ENCODE measurements at regions not wholly inside any gene's neighbourhood (a gene's known extent, or its start where the extent isn't known, plus 50 kb on each side); places are given as distances from the start of the nearest gene placed in this dataset.

GRCh38 chr7:10756981-10757380 lies 216.7 kb upstream of the PHF14 start:
- Histone ChIP-seq H3K9me3 (ENCODE audit: low read length) (no peaks in the 10 kb centered on the region), H3K27ac (ENCODE audit: low read length) (no peak overlapping the region), H3K36me3 (ENCODE audit: insufficient read depth, low read length) (no peaks in the 10 kb centered on the region), H3K4me3 (ENCODE audit: low read length) (no peak overlapping the region), H3K27me3 (ENCODE audit: insufficient read depth, low read depth, low read length) (no peaks in the 10 kb centered on the region), H4K20me1 (ENCODE audit: insufficient read depth) (no peaks in the 10 kb centered on the region), H3K4me2 (ENCODE audit: low read length) (no peak overlapping the region), H3K9ac (ENCODE audit: low read length) (no peak overlapping the region), H2AFZ (ENCODE audit: low read depth, low read length) (no peak overlapping the region), H3K79me2 (replicated peaks; ENCODE audit: insufficient read depth, low read length) (no peaks in the 10 kb centered on the region), H3F3A (ENCODE audit: insufficient read depth, low read length, poor library complexity, severe bottlenecking) (no peaks in the 10 kb centered on the region), H3K9me2 (ENCODE audit: insufficient read depth, low read length) (no peaks in the 10 kb centered on the region)
- TF ChIP-seq SMC3 (conservative IDR thresholded peaks at IDR 0.05; ENCODE audit: poor library complexity) (no peak), REST (IDR thresholded peaks at IDR 0.05; ENCODE audit: borderline replicate concordance) (no peak), CTCF (IDR thresholded peaks at IDR 0.05; ENCODE audit: poor library complexity, severe bottlenecking) (no peak)

GRCh38 chr7:10759120-10759519 lies 214.6 kb upstream of the PHF14 start:
- H4K20me1 ChIP-seq (ENCODE audit: insufficient read depth): no peaks in the 10 kb centered on the region
- H2AFZ ChIP-seq (ENCODE audit: low read depth, low read length): no peak overlapping the region
- H3K27me3 ChIP-seq (ENCODE audit: insufficient read depth, low read depth, low read length): no peaks in the 10 kb centered on the region
- H3F3A ChIP-seq (ENCODE audit: insufficient read depth, low read length, poor library complexity, severe bottlenecking): no peaks in the 10 kb centered on the region
- TF ChIP-seq EZH2 (IDR thresholded peaks at IDR 0.05; ENCODE audit: borderline replicate concordance, insufficient read depth, low read length, poor library complexity, severe bottlenecking): no peak
- TF ChIP-seq TAF1 (IDR thresholded peaks at IDR 0.05; ENCODE audit: low read depth): no peak
- TF ChIP-seq POLR2AphosphoS5 (IDR thresholded peaks at IDR 0.05): no peak
- no peak for TF ChIP-seq REST (IDR thresholded peaks at IDR 0.05; ENCODE audit: borderline replicate concordance)
- TF ChIP-seq CTCF (IDR thresholded peaks at IDR 0.05; ENCODE audit: poor library complexity, severe bottlenecking): no peak
- TF ChIP-seq MXI1 (conservative IDR thresholded peaks at IDR 0.05; ENCODE audit: poor library complexity, severe bottlenecking): no peak
- TF ChIP-seq SMC3 (conservative IDR thresholded peaks at IDR 0.05; ENCODE audit: poor library complexity): no peak
- no peak for TF ChIP-seq EP300 (conservative IDR thresholded peaks at IDR 0.05; ENCODE audit: poor library complexity, severe bottlenecking)
- no peak for TF ChIP-seq RAD21 (conservative IDR thresholded peaks at IDR 0.05)
- H3K27ac ChIP-seq (ENCODE audit: low read length): no peak overlapping the region
- H3K9me2 ChIP-seq (ENCODE audit: insufficient read depth, low read length): no peaks in the 10 kb centered on the region
- H3K4me3 ChIP-seq (ENCODE audit: low read length): no peak overlapping the region
- H3K9me3 ChIP-seq (ENCODE audit: low read length): no peaks in the 10 kb centered on the region
- H3K79me2 ChIP-seq (replicated peaks; ENCODE audit: insufficient read depth, low read length): no peaks in the 10 kb centered on the region
- H3K4me2 ChIP-seq (ENCODE audit: low read length): no peak overlapping the region
- H3K9ac ChIP-seq (ENCODE audit: low read length): no peak overlapping the region
- H3K36me3 ChIP-seq (ENCODE audit: insufficient read depth, low read length): no peaks in the 10 kb centered on the region

Measured in neural cell (in vitro differentiated cells).